GM23338 (cell line): ENCODE measurements at regions not wholly inside any gene's neighbourhood (a gene's known extent, or its start where the extent isn't known, plus 50 kb on each side); places are given as distances from the start of the nearest gene placed in this dataset.

Experiments
- ATAC-seq: fragments of 200-7000 bp; cut with Tn5 transposase; 3 replicates; pipeline ENCODE4 v1.9.1; 2020
- DNase-seq: peaks from one replicate; pipeline ENCODE4 v3.0.0-alpha.2; 2015; ENCODE audit warnings: low spot score
- H2AFZ ChIP-seq: fragments of 200-600 bp; sonication (generic); 2 replicates; pipeline ENCODE4 v1.8.0; 2016; ENCODE audit warnings: antibody characterized with exemption, mild to moderate bottlenecking, moderate library complexity
- H3F3A ChIP-seq: fragments of 200-600 bp; sonication (generic); replicated peaks from 2 replicates; pipeline ENCODE4 v1.8.0; 2017; ENCODE audit warnings: antibody characterized with exemption, mixed run types, low read depth
- H3K27ac ChIP-seq: fragments of 200-600 bp; sonication (generic); 2 replicates; pipeline ENCODE4 v1.6.1; 2016; ENCODE audit warnings: low read depth
- H3K27me3 ChIP-seq: fragments of 200-600 bp; sonication (generic); 2 replicates; pipeline ENCODE4 v1.8.0; 2016; ENCODE audit warnings: mild to moderate bottlenecking, mixed run types, moderate library complexity; ENCODE audit not compliant: insufficient read depth
- H3K36me3 ChIP-seq: fragments of 200-600 bp; sonication (generic); 2 replicates; pipeline ENCODE4 v1.8.0; 2016; ENCODE audit warnings: mild to moderate bottlenecking; ENCODE audit not compliant: insufficient read depth
- H3K4me1 ChIP-seq: fragments of 200-600 bp; sonication (generic); 2 replicates; pipeline ENCODE4 v1.8.0; 2016; ENCODE audit warnings: mild to moderate bottlenecking, moderate library complexity; ENCODE audit not compliant: insufficient read depth
- H3K4me2 ChIP-seq: fragments of 200-600 bp; sonication (generic); 2 replicates; pipeline ENCODE4 v1.7.1; 2017; ENCODE audit warnings: mixed run types
- H3K4me3 ChIP-seq: fragments of 200-600 bp; sonication (generic); 2 replicates; pipeline ENCODE4 v1.6.1; 2016; ENCODE audit warnings: mixed run types
- H3K79me2 ChIP-seq: fragments of 200-600 bp; sonication (generic); replicated peaks from 2 replicates; pipeline ENCODE4 v1.8.0; 2017; ENCODE audit warnings: mild to moderate bottlenecking; ENCODE audit not compliant: insufficient read depth
- H3K9me2 ChIP-seq: fragments of 200-600 bp; sonication (generic); 2 replicates; pipeline ENCODE4 v1.8.0; 2017; ENCODE audit not compliant: insufficient read depth
- H4K20me1 ChIP-seq: fragments of 200-600 bp; sonication (generic); replicated peaks from 2 replicates; pipeline ENCODE4 v1.8.0; 2017; ENCODE audit warnings: mild to moderate bottlenecking; ENCODE audit not compliant: insufficient read depth
- H3K27ac Mint-ChIP-seq: 2 replicates; pipeline ENCODE4 v1.8.0; 2020; ENCODE audit warnings: inconsistent platforms, mild to moderate bottlenecking, moderate library complexity, mixed read lengths
- H3K27me3 Mint-ChIP-seq: 3 replicates; pipeline ENCODE4 v1.8.0; 2022; ENCODE audit warnings: low read depth, mild to moderate bottlenecking, moderate library complexity, mixed read lengths, inconsistent platforms; ENCODE audit not compliant: insufficient read depth, poor library complexity
- H3K36me3 Mint-ChIP-seq: 3 replicates; pipeline ENCODE4 v1.8.0; 2021; ENCODE audit warnings: low read depth, mild to moderate bottlenecking, inconsistent platforms, moderate library complexity, mixed read lengths
- H3K4me1 Mint-ChIP-seq: 3 replicates; pipeline ENCODE4 v1.8.0; 2020; ENCODE audit warnings: mild to moderate bottlenecking, inconsistent platforms, mixed read lengths
- H3K4me3 Mint-ChIP-seq: 3 replicates; pipeline ENCODE4 v1.8.0; 2021; ENCODE audit warnings: moderate library complexity, mild to moderate bottlenecking, inconsistent platforms, mixed read lengths
- H3K9me3 Mint-ChIP-seq: 3 replicates; pipeline ENCODE4 v1.8.0; 2020; ENCODE audit warnings: moderate library complexity, mild to moderate bottlenecking, inconsistent platforms, mixed read lengths
- JUNB ChIP-seq: IDR thresholded peaks from one replicate; pipeline ENCODE4 v1.6.1; 2016; ENCODE audit warnings: antibody characterized with exemption; ENCODE audit not compliant: unreplicated experiment
- ZNF114 ChIP-seq: fragments of 250-450 bp; sonication (Bioruptor Pico); IDR thresholded peaks from 2 replicates; pipeline ENCODE4 v1.5.0; 2020; ENCODE audit warnings: mild to moderate bottlenecking, moderate library complexity
- ZNF331 ChIP-seq: fragments of 250-450 bp; sonication (Bioruptor Pico); IDR thresholded peaks from 2 replicates; pipeline ENCODE4 v1.5.0; 2020; ENCODE audit warnings: low read depth, mild to moderate bottlenecking, moderate library complexity
- TF ChIP-seq, protein P1 (sequence below): IDR thresholded peaks from one replicate; pipeline ENCODE4 v1.6.1; 2018; ENCODE audit warnings: antibody characterized with exemption; ENCODE audit not compliant: unreplicated experiment
- TF ChIP-seq, protein P2 (sequence below), 2 experiments: fragments of 200-600 bp in 1 of 2; sonication (generic) in 1 of 2; conservative IDR thresholded peaks; 2 replicates each; pipeline versions ENCODE4 v1.5.1 to v1.6.1; 2016 to 2017; ENCODE audit warnings: antibody characterized with exemption in 2 of 2, low read depth in 2 of 2, mild to moderate bottlenecking in 2 of 2, moderate library complexity in 1 of 2
- TF ChIP-seq, protein P3 (sequence below): IDR thresholded peaks from 2 replicates; pipeline ENCODE4 v1.6.1; 2016; ENCODE audit warnings: antibody characterized with exemption

DNA sequence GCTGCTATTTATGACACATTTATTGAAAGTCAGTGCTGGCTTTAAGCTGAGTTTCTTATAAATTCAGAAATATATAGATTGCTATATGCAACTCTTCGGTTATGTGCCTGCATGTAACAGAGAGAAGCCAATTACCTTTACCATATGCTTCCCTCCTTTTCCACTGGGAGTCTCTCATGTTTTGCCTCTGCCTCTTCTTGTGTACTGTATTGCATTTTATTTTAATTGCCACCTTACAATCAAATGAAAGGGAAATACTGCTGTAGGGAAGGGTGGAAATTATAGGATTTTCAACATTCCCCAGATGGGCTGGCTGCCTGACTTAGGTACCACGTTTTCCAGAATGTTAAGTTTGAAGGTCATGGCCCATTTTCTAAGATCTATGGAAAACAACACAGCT lies 655.4 kb upstream of the SLIT2 start:
- Histone ChIP-seq H3K9me2 (no peaks in the 10 kb centered on the region; the same call in 1 of the 2 replicates), H3K27ac (no peak overlapping the region), H3K36me3 (no peaks in the 10 kb centered on the region), H3K79me2 (no peaks in the 10 kb centered on the region), H3K27me3 (no peaks in the 10 kb centered on the region), H3F3A (no peaks in the 10 kb centered on the region), H3K4me2 (no peak overlapping the region), H3K4me3 (no peak overlapping the region), H2AFZ (no peak overlapping the region), H4K20me1 (no peaks in the 10 kb centered on the region; the same call in 1 of the 2 replicates), H3K4me1 (no peaks in the 10 kb centered on the region)
- no peaks in the 10 kb centered on the region; the same call in 2 of the 3 replicates for H3K36me3 Mint-ChIP-seq
- ATAC-seq (no peak), DNase-seq (no peak)
- no peaks in the 10 kb centered on the region; the same call in 2 of the 3 replicates for H3K9me3 Mint-ChIP-seq
- TF ChIP-seq ZNF331 (CRISPR knock-in tag) = no peak
- TF ChIP-seq, protein P1, sequence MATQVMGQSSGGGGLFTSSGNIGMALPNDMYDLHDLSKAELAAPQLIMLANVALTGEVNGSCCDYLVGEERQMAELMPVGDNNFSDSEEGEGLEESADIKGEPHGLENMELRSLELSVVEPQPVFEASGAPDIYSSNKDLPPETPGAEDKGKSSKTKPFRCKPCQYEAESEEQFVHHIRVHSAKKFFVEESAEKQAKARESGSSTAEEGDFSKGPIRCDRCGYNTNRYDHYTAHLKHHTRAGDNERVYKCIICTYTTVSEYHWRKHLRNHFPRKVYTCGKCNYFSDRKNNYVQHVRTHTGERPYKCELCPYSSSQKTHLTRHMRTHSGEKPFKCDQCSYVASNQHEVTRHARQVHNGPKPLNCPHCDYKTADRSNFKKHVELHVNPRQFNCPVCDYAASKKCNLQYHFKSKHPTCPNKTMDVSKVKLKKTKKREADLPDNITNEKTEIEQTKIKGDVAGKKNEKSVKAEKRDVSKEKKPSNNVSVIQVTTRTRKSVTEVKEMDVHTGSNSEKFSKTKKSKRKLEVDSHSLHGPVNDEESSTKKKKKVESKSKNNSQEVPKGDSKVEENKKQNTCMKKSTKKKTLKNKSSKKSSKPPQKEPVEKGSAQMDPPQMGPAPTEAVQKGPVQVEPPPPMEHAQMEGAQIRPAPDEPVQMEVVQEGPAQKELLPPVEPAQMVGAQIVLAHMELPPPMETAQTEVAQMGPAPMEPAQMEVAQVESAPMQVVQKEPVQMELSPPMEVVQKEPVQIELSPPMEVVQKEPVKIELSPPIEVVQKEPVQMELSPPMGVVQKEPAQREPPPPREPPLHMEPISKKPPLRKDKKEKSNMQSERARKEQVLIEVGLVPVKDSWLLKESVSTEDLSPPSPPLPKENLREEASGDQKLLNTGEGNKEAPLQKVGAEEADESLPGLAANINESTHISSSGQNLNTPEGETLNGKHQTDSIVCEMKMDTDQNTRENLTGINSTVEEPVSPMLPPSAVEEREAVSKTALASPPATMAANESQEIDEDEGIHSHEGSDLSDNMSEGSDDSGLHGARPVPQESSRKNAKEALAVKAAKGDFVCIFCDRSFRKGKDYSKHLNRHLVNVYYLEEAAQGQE = no peak
- no peaks in the 10 kb centered on the region for H3K27me3 Mint-ChIP-seq
- H3K4me1 Mint-ChIP-seq = no peaks in the 10 kb centered on the region; the same call in 2 of the 3 replicates
- H3K27ac Mint-ChIP-seq = no peak overlapping the region
- no peak overlapping the region for H3K4me3 Mint-ChIP-seq

DNA sequence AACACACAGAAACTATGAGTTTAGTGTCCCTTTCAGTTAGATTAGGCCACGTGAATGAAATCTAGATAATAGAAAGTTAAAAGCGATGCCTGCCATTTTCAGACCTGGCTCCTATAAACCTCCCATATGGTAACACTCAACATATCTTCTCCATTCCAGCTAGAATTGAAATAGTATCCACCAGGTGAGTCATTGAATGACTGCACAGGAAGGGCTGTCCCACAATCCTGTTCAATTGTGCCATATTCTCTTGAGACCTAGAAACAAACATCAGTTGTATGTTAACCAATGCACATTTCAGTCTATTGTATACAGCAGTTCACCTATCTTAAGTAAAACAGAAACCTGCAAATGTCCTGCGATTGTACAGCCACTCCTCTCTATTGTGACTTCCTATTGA lies 659.3 kb upstream of the SLIT2 start:
- H3K27ac Mint-ChIP-seq = no peak overlapping the region
- H3K4me3 Mint-ChIP-seq = no peak overlapping the region
- no peaks in the 10 kb centered on the region; the same call in 1 of the 2 replicates for H3K9me2 ChIP-seq
- DNase-seq = no peak
- no peaks in the 10 kb centered on the region for H3K79me2 ChIP-seq
- no peaks in the 10 kb centered on the region for H3K27me3 ChIP-seq
- no peak overlapping the region for H2AFZ ChIP-seq
- H3K4me3 ChIP-seq = no peak overlapping the region
- peaks cover 2% of the 10 kb centered on the region; the same call in 1 of the 3 replicates for H3K4me1 Mint-ChIP-seq
- no peak overlapping the region for H3K27ac ChIP-seq
- no peak for ATAC-seq
- TF ChIP-seq, protein P2, sequence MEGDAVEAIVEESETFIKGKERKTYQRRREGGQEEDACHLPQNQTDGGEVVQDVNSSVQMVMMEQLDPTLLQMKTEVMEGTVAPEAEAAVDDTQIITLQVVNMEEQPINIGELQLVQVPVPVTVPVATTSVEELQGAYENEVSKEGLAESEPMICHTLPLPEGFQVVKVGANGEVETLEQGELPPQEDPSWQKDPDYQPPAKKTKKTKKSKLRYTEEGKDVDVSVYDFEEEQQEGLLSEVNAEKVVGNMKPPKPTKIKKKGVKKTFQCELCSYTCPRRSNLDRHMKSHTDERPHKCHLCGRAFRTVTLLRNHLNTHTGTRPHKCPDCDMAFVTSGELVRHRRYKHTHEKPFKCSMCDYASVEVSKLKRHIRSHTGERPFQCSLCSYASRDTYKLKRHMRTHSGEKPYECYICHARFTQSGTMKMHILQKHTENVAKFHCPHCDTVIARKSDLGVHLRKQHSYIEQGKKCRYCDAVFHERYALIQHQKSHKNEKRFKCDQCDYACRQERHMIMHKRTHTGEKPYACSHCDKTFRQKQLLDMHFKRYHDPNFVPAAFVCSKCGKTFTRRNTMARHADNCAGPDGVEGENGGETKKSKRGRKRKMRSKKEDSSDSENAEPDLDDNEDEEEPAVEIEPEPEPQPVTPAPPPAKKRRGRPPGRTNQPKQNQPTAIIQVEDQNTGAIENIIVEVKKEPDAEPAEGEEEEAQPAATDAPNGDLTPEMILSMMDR (conservative IDR thresholded peaks at IDR 0.05; ENCODE audit: low read depth in 2 of 2) = no peak
- no peak for TF ChIP-seq ZNF114
- TF ChIP-seq, protein P3, sequence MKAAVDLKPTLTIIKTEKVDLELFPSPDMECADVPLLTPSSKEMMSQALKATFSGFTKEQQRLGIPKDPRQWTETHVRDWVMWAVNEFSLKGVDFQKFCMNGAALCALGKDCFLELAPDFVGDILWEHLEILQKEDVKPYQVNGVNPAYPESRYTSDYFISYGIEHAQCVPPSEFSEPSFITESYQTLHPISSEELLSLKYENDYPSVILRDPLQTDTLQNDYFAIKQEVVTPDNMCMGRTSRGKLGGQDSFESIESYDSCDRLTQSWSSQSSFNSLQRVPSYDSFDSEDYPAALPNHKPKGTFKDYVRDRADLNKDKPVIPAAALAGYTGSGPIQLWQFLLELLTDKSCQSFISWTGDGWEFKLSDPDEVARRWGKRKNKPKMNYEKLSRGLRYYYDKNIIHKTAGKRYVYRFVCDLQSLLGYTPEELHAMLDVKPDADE = no peak
- no peak for TF ChIP-seq JUNB
- no peaks in the 10 kb centered on the region for H3K4me1 ChIP-seq
- H3K4me2 ChIP-seq = no peak overlapping the region
- no peaks in the 10 kb centered on the region for H3F3A ChIP-seq
- H3K36me3 Mint-ChIP-seq = no peaks in the 10 kb centered on the region; the same call in 2 of the 3 replicates
- H3K27me3 Mint-ChIP-seq = no peaks in the 10 kb centered on the region
- no peaks in the 10 kb centered on the region; the same call in 2 of the 3 replicates for H3K9me3 Mint-ChIP-seq
- H3K36me3 ChIP-seq = no peaks in the 10 kb centered on the region
- H4K20me1 ChIP-seq = no peaks in the 10 kb centered on the region; the same call in 1 of the 2 replicates
